Panc1 (cell line): ENCODE measurements at regions not wholly inside any gene's neighbourhood (a gene's known extent, or its start where the extent isn't known, plus 50 kb on each side); places are given as distances from the start of the nearest gene placed in this dataset.
A peak's percentile ranks its signal among the peaks of the same experiment; 100 is the strongest.

Source experiments
- POLR2AphosphoS5 ChIP-seq: IDR thresholded peaks from 2 replicates; pipeline ENCODE4 v1.6.1; 2012; ENCODE audit warnings: mild to moderate bottlenecking, low read depth, low read length, moderate library complexity
- REST ChIP-seq, 2 experiments: IDR thresholded peaks; 2 replicates each; pipeline ENCODE4 v1.6.1; 2011 to 2012; ENCODE audit warnings: low read depth in 2 of 2, control low read depth in 1 of 2, low read length in 1 of 2, mild to moderate bottlenecking in 1 of 2, moderate library complexity in 1 of 2; ENCODE audit not compliant: insufficient read depth in 1 of 2
- SIN3A ChIP-seq: IDR thresholded peaks from 2 replicates; pipeline ENCODE4 v1.6.1; 2012; ENCODE audit warnings: low read depth, mild to moderate bottlenecking, low read length, moderate library complexity, borderline replicate concordance; ENCODE audit not compliant: insufficient read depth
- TCF7L2 ChIP-seq: IDR thresholded peaks from 2 replicates; pipeline ENCODE4 v1.6.1; 2011; ENCODE audit warnings: mild to moderate bottlenecking, low read depth, low read length, inconsistent platforms
- TF ChIP-seq, protein P1 (sequence below): fragments of 450-650 bp; IDR thresholded peaks from 2 replicates; pipeline ENCODE4 v1.5.1; 2017; ENCODE audit warnings: mild to moderate bottlenecking

GRCh38 chr6:153947808-153948447, 91.1 kb upstream of the OPRM1 start:
- TF ChIP-seq POLR2AphosphoS5 (no peak), REST (IDR thresholded peaks at IDR 0.05; ENCODE audit: insufficient read depth in 1 of 2, low read depth in 2 of 2, low read length in 1 of 2) (no peak), SIN3A (no peak), TCF7L2 (no peak)
- TF ChIP-seq, protein P1, sequence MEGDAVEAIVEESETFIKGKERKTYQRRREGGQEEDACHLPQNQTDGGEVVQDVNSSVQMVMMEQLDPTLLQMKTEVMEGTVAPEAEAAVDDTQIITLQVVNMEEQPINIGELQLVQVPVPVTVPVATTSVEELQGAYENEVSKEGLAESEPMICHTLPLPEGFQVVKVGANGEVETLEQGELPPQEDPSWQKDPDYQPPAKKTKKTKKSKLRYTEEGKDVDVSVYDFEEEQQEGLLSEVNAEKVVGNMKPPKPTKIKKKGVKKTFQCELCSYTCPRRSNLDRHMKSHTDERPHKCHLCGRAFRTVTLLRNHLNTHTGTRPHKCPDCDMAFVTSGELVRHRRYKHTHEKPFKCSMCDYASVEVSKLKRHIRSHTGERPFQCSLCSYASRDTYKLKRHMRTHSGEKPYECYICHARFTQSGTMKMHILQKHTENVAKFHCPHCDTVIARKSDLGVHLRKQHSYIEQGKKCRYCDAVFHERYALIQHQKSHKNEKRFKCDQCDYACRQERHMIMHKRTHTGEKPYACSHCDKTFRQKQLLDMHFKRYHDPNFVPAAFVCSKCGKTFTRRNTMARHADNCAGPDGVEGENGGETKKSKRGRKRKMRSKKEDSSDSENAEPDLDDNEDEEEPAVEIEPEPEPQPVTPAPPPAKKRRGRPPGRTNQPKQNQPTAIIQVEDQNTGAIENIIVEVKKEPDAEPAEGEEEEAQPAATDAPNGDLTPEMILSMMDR, result peak; percentile 95
